IPS DF 6.9 (cell line): ENCODE measurements at regions not wholly inside any gene's neighbourhood (a gene's known extent, or its start where the extent isn't known, plus 50 kb on each side); places are given as distances from the start of the nearest gene placed in this dataset.

ENCODE experiments used
- DNase-seq: peaks from one replicate; pipeline ENCODE4 v3.0.0-alpha.2; 2013; ENCODE audit warnings: low read depth, low spot score
- H3K27ac ChIP-seq: one replicate; pipeline ENCODE4 v1.5.1; 2013; ENCODE audit warnings: low read length, control low read depth
- H3K27me3 ChIP-seq: 2 replicates; pipeline ENCODE4 v1.6.1; 2013; ENCODE audit warnings: mild to moderate bottlenecking, low read length; ENCODE audit not compliant: control insufficient read depth, insufficient read depth
- H3K36me3 ChIP-seq: 2 replicates; pipeline ENCODE4 v1.6.1; 2013; ENCODE audit warnings: low read length; ENCODE audit not compliant: control insufficient read depth, insufficient read depth
- H3K4me1 ChIP-seq: 2 replicates; pipeline ENCODE4 v1.6.1; 2013; ENCODE audit warnings: low read length; ENCODE audit not compliant: control insufficient read depth, insufficient read depth
- H3K4me3 ChIP-seq: 2 replicates; pipeline ENCODE4 v1.5.1; 2013; ENCODE audit warnings: mild to moderate bottlenecking, low read length
- H3K9me3 ChIP-seq: 2 replicates; pipeline ENCODE4 v1.6.1; 2013; ENCODE audit warnings: low read length, inconsistent platforms; ENCODE audit not compliant: control insufficient read depth, insufficient read depth
- WGBS: extraction: QIAGEN DNeasy Blood & Tissue Kit; methylation state at CpG from one replicate; pipeline ENCODE4 v1.1.7; 2013; ENCODE audit warnings: mixed read lengths, missing lambda C conversion rate; ENCODE audit not compliant: insufficient read length, insufficient coverage; 5-methylcytosine and 5-hydroxymethylcytosine counted together

GRCh38 chr2:111235192-111236015, 114.7 kb downstream of the BCL2L11 start:
- no CpG with 5 or more reads among the region's 13 CpGs for WGBS
- H3K4me3 ChIP-seq, result no peak overlapping the region
- no peaks in the 10 kb centered on the region for H3K36me3 ChIP-seq
- H3K4me1 ChIP-seq, result no peaks in the 10 kb centered on the region
- H3K27ac ChIP-seq, result no peak overlapping the region
- H3K9me3 ChIP-seq, result no peaks in the 10 kb centered on the region
- DNase-seq, result no peak
- no peaks in the 10 kb centered on the region for H3K27me3 ChIP-seq

GRCh38 chr2:111236025-111236424, 115.3 kb downstream of the BCL2L11 start:
- Histone ChIP-seq H3K4me1 (no peaks in the 10 kb centered on the region), H3K36me3 (no peaks in the 10 kb centered on the region), H3K27ac (no peak overlapping the region), H3K27me3 (no peaks in the 10 kb centered on the region), H3K4me3 (no peak overlapping the region), H3K9me3 (no peaks in the 10 kb centered on the region)
- no CpG with 5 or more reads among the region's 3 CpGs for WGBS
- no peak for DNase-seq

- Histone ChIP-seq H3K4me3 (no peak overlapping the region), H3K4me1 (no peaks in the 10 kb centered on the region), H3K36me3 (no peaks in the 10 kb centered on the region), H3K9me3 (no peaks in the 10 kb centered on the region), H3K27me3 (no peaks in the 10 kb centered on the region), H3K27ac (no peak overlapping the region)
- DNase-seq, result no peak
- no CpG with 5 or more reads among the region's 2 CpGs for WGBS
These were observed 117.6 kb downstream of the BCL2L11 start for GRCh38 chr2:111238296-111238695.

- Histone ChIP-seq H3K36me3 (no peaks in the 10 kb centered on the region), H3K4me1 (no peaks in the 10 kb centered on the region), H3K27ac (no peak overlapping the region), H3K9me3 (no peaks in the 10 kb centered on the region), H3K27me3 (no peaks in the 10 kb centered on the region), H3K4me3 (no peak overlapping the region)
- no peak for DNase-seq
- no CpG with 5 or more reads among the region's 4 CpGs for WGBS
These were observed 118.4 kb downstream of the BCL2L11 start for GRCh38 chr2:111239107-111239506.

- Histone ChIP-seq H3K36me3 (no peaks in the 10 kb centered on the region), H3K27ac (no peak overlapping the region), H3K9me3 (no peaks in the 10 kb centered on the region), H3K27me3 (no peaks in the 10 kb centered on the region), H3K4me1 (no peaks in the 10 kb centered on the region), H3K4me3 (no peak overlapping the region)
- WGBS, result no CpG with 5 or more reads among the region's 3 CpGs
- DNase-seq, result no peak
These were observed 119.0 kb downstream of the BCL2L11 start for GRCh38 chr2:111239581-111240249.

GRCh38 chr2:111243295-111243694, 122.6 kb downstream of the BCL2L11 start:
- H3K4me1 ChIP-seq, result no peaks in the 10 kb centered on the region
- H3K27me3 ChIP-seq, result no peaks in the 10 kb centered on the region
- H3K27ac ChIP-seq, result no peak overlapping the region
- no peak overlapping the region for H3K4me3 ChIP-seq
- no peak for DNase-seq
- no peaks in the 10 kb centered on the region for H3K36me3 ChIP-seq
- H3K9me3 ChIP-seq, result no peaks in the 10 kb centered on the region

GRCh38 chr2:111244864-111245263, 124.2 kb downstream of the BCL2L11 start:
- H3K9me3 ChIP-seq, result no peaks in the 10 kb centered on the region
- no CpG with 5 or more reads among the region's 3 CpGs for WGBS
- H3K27ac ChIP-seq, result no peak overlapping the region
- no peaks in the 10 kb centered on the region for H3K4me1 ChIP-seq
- no peak overlapping the region for H3K4me3 ChIP-seq
- no peak for DNase-seq
- no peaks in the 10 kb centered on the region for H3K36me3 ChIP-seq
- H3K27me3 ChIP-seq, result no peaks in the 10 kb centered on the region

- no peaks in the 10 kb centered on the region for H3K9me3 ChIP-seq
- H3K4me1 ChIP-seq, result no peaks in the 10 kb centered on the region
- H3K36me3 ChIP-seq, result no peaks in the 10 kb centered on the region
- WGBS, result no CpG with 5 or more reads among the region's 4 CpGs
- no peak for DNase-seq
- H3K27me3 ChIP-seq, result no peaks in the 10 kb centered on the region
- H3K27ac ChIP-seq, result no peak overlapping the region
- no peak overlapping the region for H3K4me3 ChIP-seq
These were observed 125.9 kb downstream of the BCL2L11 start for GRCh38 chr2:111246620-111247061.

GRCh38 chr2:111247491-111247890, 126.8 kb downstream of the BCL2L11 start:
- no peaks in the 10 kb centered on the region for H3K4me1 ChIP-seq
- H3K4me3 ChIP-seq, result no peak overlapping the region
- WGBS, result no CpG with 5 or more reads among the region's 2 CpGs
- H3K9me3 ChIP-seq, result no peaks in the 10 kb centered on the region
- H3K36me3 ChIP-seq, result no peaks in the 10 kb centered on the region
- no peak overlapping the region for H3K27ac ChIP-seq
- no peaks in the 10 kb centered on the region for H3K27me3 ChIP-seq
- no peak for DNase-seq

- no peak overlapping the region for H3K4me3 ChIP-seq
- no peaks in the 10 kb centered on the region for H3K4me1 ChIP-seq
- H3K27me3 ChIP-seq, result no peaks in the 10 kb centered on the region
- no peaks in the 10 kb centered on the region for H3K9me3 ChIP-seq
- no peak for DNase-seq
- no peak overlapping the region for H3K27ac ChIP-seq
- no peaks in the 10 kb centered on the region for H3K36me3 ChIP-seq
These were observed 129.1 kb downstream of the BCL2L11 start for GRCh38 chr2:111249806-111250205.
